Fibroblast of lung (primary cell): ENCODE measurements at regions not wholly inside any gene's neighbourhood (a gene's known extent, or its start where the extent isn't known, plus 50 kb on each side); places are given as distances from the start of the nearest gene placed in this dataset.

Experiments
- EZH2 ChIP-seq: IDR thresholded peaks from 2 replicates; pipeline ENCODE4 v1.5.1; 2012; ENCODE audit warnings: low read length, control low read depth, mild to moderate bottlenecking; ENCODE audit errors: missing control alignments
- TF ChIP-seq, protein P1 (sequence below), 2 donors: IDR thresholded peaks in 1 of 2; conservative IDR thresholded peaks in 1 of 2; 1 replicate in 1 of 2; 2 replicates in 1 of 2; pipeline ENCODE4 v1.5.1; 2011 to 2012; ENCODE audit warnings: low read length in 2 of 2, control low read depth in 1 of 2, inconsistent platforms in 1 of 2, low read depth in 1 of 2, mild to moderate bottlenecking in 1 of 2

DNA sequence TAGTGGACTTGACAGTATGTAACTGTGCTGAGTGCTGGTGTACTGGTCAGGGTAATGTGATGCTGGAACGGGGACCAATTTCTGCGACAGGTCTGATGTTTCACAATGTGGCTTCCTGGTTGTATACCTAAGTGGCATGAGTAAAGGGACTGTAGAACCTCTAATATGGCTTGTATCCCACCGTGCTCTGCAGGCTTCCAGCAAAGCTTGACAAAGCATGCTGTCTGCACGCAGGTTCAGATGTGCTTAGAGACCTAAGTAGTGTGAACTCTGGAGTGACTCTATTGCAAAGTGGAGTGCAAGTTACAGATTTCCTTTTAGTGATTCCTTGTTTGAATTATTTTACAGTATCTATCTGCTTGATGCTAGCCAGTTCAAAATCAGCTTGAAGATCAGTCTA, 415.8 kb upstream of the NOVA1 start:
- TF ChIP-seq, protein P1, sequence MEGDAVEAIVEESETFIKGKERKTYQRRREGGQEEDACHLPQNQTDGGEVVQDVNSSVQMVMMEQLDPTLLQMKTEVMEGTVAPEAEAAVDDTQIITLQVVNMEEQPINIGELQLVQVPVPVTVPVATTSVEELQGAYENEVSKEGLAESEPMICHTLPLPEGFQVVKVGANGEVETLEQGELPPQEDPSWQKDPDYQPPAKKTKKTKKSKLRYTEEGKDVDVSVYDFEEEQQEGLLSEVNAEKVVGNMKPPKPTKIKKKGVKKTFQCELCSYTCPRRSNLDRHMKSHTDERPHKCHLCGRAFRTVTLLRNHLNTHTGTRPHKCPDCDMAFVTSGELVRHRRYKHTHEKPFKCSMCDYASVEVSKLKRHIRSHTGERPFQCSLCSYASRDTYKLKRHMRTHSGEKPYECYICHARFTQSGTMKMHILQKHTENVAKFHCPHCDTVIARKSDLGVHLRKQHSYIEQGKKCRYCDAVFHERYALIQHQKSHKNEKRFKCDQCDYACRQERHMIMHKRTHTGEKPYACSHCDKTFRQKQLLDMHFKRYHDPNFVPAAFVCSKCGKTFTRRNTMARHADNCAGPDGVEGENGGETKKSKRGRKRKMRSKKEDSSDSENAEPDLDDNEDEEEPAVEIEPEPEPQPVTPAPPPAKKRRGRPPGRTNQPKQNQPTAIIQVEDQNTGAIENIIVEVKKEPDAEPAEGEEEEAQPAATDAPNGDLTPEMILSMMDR (conservative IDR thresholded peaks at IDR 0.05 in 1 of 2, IDR thresholded peaks at IDR 0.05 in 1 of 2; ENCODE audit: low read depth in 1 of 2, low read length in 2 of 2) = no peak
- no peak for TF ChIP-seq EZH2
